ENCODE measurements at regions not wholly inside any gene's neighbourhood (a gene's known extent, or its start where the extent isn't known, plus 50 kb on each side); places are given as distances from the start of the nearest gene placed in this dataset.

GRCh38 chr3:63202529-63202928 lies 75.6 kb upstream of the SYNPR start:
- no peak overlapping the region for H3K4me3 ChIP-seq (ENCODE audit: low read depth, low read length)
- no peak for TF ChIP-seq CTCF (IDR thresholded peaks at IDR 0.05; ENCODE audit: insufficient read depth, low read depth, low read length, missing control alignments)
- no peak for DNase-seq (ENCODE audit: low read depth)

- DNase-seq (ENCODE audit: low read depth) = no peak
- no peak overlapping the region for H3K4me3 ChIP-seq (ENCODE audit: low read depth, low read length)
- no peak for TF ChIP-seq CTCF (IDR thresholded peaks at IDR 0.05; ENCODE audit: insufficient read depth, low read depth, low read length, missing control alignments)
These were observed 71.0 kb upstream of the SYNPR start for GRCh38 chr3:63207066-63207590.

- no peak for DNase-seq (ENCODE audit: low read depth)
- no peak overlapping the region for H3K4me3 ChIP-seq (ENCODE audit: low read depth, low read length)
- no peak for TF ChIP-seq CTCF (IDR thresholded peaks at IDR 0.05; ENCODE audit: insufficient read depth, low read depth, low read length, missing control alignments)
These were observed 50.0 kb upstream of the SYNPR start for GRCh38 chr3:63228087-63228486.
